ENCODE measurements at regions not wholly inside any gene's neighbourhood (a gene's known extent, or its start where the extent isn't known, plus 50 kb on each side); places are given as distances from the start of the nearest gene placed in this dataset.

DNA sequence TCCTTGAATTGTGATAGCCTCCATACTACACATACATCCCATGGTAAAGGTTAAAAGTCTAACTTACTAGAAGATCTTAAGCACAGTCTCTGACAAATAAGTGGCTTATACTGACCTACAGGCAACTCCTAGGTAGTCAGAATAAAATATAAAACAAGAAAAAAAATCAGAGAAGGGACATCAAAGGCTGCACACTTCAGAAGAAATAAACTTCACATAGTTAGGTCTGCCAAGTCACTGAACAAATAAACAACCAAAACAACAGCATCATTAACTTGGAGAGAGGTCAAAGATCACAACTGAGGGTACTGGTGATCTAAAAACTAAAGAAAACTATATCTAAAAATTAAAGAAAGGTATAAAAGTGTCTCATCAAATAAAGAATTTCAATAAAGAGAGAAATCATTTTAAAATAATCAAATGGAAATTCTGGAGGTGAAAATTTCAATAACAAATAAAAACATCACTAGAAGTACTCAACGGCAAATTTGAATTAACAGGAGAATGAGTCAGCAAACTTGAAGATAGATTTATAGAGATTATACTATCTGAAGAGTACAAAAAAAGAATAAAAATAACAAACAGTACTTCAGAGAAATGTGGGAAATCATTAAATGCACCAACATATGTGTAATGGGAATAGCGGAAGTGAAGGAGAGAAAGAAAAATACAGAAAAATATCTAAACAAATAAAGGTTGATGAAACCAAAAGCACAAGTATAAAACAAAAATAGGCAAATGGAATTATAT is 88.0 kb upstream of the UST start:
- intact Hi-C loops (cut with DNase I; ENCODE audit: low total_unique reads) = no loop called here
- DNase-seq = no peak
- 88 to 95% (median 91%) methylated on average over 2 of the region's 2 CpGs for WGBS, 5 donors
- no peaks in the 10 kb centered on the region for H3K9me3 ChIP-seq
- TF ChIP-seq POLR2AphosphoS5 (IDR thresholded peaks at IDR 0.05) (no peak), EP300 (IDR thresholded peaks at IDR 0.05) (no peak), POLR2A (IDR thresholded peaks at IDR 0.05) (no peak)
- TF ChIP-seq, protein P1, sequence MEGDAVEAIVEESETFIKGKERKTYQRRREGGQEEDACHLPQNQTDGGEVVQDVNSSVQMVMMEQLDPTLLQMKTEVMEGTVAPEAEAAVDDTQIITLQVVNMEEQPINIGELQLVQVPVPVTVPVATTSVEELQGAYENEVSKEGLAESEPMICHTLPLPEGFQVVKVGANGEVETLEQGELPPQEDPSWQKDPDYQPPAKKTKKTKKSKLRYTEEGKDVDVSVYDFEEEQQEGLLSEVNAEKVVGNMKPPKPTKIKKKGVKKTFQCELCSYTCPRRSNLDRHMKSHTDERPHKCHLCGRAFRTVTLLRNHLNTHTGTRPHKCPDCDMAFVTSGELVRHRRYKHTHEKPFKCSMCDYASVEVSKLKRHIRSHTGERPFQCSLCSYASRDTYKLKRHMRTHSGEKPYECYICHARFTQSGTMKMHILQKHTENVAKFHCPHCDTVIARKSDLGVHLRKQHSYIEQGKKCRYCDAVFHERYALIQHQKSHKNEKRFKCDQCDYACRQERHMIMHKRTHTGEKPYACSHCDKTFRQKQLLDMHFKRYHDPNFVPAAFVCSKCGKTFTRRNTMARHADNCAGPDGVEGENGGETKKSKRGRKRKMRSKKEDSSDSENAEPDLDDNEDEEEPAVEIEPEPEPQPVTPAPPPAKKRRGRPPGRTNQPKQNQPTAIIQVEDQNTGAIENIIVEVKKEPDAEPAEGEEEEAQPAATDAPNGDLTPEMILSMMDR (IDR thresholded peaks at IDR 0.05) = no peak
- no peaks in the 10 kb centered on the region for H3K36me3 ChIP-seq
- H3K27ac ChIP-seq = no peak overlapping the region
- H3K27me3 ChIP-seq = no peaks in the 10 kb centered on the region
- no peak overlapping the region for H3K4me3 ChIP-seq
- no peaks in the 10 kb centered on the region for H3K4me1 ChIP-seq

DNA sequence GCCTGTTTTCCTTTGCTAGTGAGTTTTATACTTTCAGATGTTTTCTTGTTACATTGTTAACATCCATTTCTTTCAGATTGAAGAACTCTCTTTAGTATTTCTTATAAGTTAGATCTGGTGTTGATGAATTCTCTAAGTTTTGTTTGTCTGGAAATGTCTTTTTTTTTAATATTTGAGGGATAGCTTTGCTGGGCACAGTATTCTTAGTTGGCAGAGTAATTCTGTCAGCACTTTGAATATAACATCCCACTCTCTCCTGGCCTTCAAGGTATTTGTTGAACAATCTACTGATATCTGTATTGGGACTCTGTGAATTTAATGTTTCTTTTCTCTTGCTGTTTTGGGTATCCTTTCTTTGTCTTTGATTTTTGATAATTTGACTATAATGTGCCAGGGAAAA is 79.4 kb upstream of the UST start:
- TF ChIP-seq POLR2A (IDR thresholded peaks at IDR 0.05) (no peak), POLR2AphosphoS5 (IDR thresholded peaks at IDR 0.05) (no peak), EP300 (IDR thresholded peaks at IDR 0.05) (no peak)
- TF ChIP-seq, protein P1 (IDR thresholded peaks at IDR 0.05) = no peak
- H3K4me1 ChIP-seq = no peaks in the 10 kb centered on the region
- H3K36me3 ChIP-seq = no peaks in the 10 kb centered on the region
- H3K9me3 ChIP-seq = peaks cover 10 to 61% (median 48%) of the 10 kb centered on the region in 4 donors
- H3K4me3 ChIP-seq = no peak overlapping the region
- no peaks in the 10 kb centered on the region for H3K27me3 ChIP-seq
- H3K27ac ChIP-seq = no peak overlapping the region
- DNase-seq = no peak
- intact Hi-C loops (cut with DNase I; ENCODE audit: low total_unique reads) = no loop called here

DNA sequence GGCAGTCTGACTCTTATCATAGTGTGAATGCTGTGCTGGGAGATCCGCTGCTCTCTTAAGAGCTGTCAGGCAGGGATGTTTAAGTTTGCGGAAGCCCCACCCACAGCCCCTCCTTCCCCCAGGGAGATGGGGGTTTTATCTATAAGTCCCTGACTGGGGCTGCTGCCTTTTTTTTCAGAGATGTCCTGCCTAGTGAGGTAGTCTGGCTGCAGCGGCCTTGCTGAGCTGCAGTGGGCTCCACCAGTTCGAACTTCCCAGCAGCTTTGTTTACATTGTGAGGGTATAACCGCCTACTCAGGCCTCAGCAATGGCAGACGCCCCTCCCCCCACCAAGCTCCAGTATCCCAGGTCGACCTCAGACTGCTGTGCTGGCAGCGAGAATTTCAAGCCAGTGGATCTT is 75.7 kb upstream of the UST start:
- intact Hi-C loops (cut with DNase I; ENCODE audit: low total_unique reads) = no loop called here
- 68 to 77% (median 74%) methylated on average over 8 of the region's 8 CpGs for WGBS, 5 donors

DNA sequence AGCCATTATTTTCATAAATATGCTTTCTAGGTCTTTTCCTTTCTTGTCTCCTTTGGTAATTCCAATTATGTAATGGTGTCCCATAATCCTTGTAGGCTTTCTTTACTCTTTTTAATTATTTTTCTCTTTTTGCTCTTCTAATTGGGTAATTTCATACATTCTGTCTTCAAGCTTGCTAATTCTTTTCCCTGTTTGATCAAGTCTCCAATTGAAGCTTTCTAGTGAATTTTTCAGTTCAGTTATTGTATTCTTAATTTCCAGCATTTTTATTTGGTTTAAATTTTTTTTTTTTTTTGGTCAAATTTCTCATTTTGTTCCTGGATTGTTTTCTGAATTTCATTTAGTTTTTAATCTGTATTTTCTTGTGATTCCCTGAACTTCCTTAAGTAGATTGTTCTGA is 74.9 kb upstream of the UST start:
- no peak overlapping the region for H3K27ac ChIP-seq
- H3K4me3 ChIP-seq = no peak overlapping the region
- peaks cover 10 to 50% (median 44%) of the 10 kb centered on the region in 4 donors for H3K9me3 ChIP-seq
- TF ChIP-seq EP300 (IDR thresholded peaks at IDR 0.05) = no peak
- H3K4me1 ChIP-seq = no peaks in the 10 kb centered on the region
- DNase-seq = no peak
- no peaks in the 10 kb centered on the region for H3K27me3 ChIP-seq
- H3K36me3 ChIP-seq = no peaks in the 10 kb centered on the region
- intact Hi-C loops (cut with DNase I; ENCODE audit: low total_unique reads) = no loop called here

More for the DNA sequence above, 75.7 kb upstream of the UST start:
- H3K27ac ChIP-seq = no peak overlapping the region
- H3K4me3 ChIP-seq = no peak overlapping the region
- no peak for DNase-seq
- H3K4me1 ChIP-seq = no peaks in the 10 kb centered on the region
- H3K27me3 ChIP-seq = no peaks in the 10 kb centered on the region
- no peak for TF ChIP-seq EP300 (IDR thresholded peaks at IDR 0.05)
- TF ChIP-seq, protein P1 (IDR thresholded peaks at IDR 0.05) = no peak
- TF ChIP-seq POLR2A (IDR thresholded peaks at IDR 0.05) = no peak
- TF ChIP-seq POLR2AphosphoS5 (IDR thresholded peaks at IDR 0.05) = no peak
- H3K36me3 ChIP-seq = no peaks in the 10 kb centered on the region
- peaks cover 10 to 59% (median 52%) of the 10 kb centered on the region in 4 donors for H3K9me3 ChIP-seq

DNA sequence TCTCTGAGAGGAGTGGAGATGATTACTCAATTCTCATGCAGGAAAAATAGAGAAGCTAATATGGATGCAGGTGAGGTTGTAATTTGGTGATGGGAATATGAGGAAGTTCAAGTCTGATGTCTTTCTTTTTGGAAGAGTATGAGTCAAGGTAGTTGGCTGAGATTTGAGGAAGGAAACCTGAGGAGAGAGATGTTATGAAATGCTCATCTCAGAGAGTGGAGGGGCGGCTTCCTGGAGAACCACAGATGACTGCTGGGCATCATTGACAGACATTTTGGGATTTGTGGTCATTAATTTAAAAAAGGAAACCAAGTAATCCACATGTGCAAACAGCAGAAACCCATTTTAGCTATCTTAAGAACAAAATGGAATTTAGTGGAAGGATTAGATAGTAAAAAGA is 72.5 kb upstream of the UST start:
- TF ChIP-seq, protein P1 (IDR thresholded peaks at IDR 0.05) = no peak
- TF ChIP-seq POLR2AphosphoS5 (IDR thresholded peaks at IDR 0.05) (no peak), POLR2A (IDR thresholded peaks at IDR 0.05) (no peak), EP300 (IDR thresholded peaks at IDR 0.05) (no peak)
- intact Hi-C loops (cut with DNase I; ENCODE audit: low total_unique reads) = no loop called here
- H3K36me3 ChIP-seq = no peaks in the 10 kb centered on the region
- DNase-seq = no peak
- H3K27ac ChIP-seq = no peak overlapping the region
- no peak overlapping the region for H3K4me3 ChIP-seq
- no peaks in the 10 kb centered on the region for H3K27me3 ChIP-seq
- 78 to 90% (median 81%) methylated on average over 1 of the region's 1 CpG for WGBS, 5 donors
- H3K4me1 ChIP-seq = no peaks in the 10 kb centered on the region
- peaks cover 10 to 29% (median 29%) of the 10 kb centered on the region in 4 donors for H3K9me3 ChIP-seq

All from stomach (tissue), 8 donors.